ENCODE measurements at regions not wholly inside any gene's neighbourhood (a gene's known extent, or its start where the extent isn't known, plus 50 kb on each side); places are given as distances from the start of the nearest gene placed in this dataset.

DNA sequence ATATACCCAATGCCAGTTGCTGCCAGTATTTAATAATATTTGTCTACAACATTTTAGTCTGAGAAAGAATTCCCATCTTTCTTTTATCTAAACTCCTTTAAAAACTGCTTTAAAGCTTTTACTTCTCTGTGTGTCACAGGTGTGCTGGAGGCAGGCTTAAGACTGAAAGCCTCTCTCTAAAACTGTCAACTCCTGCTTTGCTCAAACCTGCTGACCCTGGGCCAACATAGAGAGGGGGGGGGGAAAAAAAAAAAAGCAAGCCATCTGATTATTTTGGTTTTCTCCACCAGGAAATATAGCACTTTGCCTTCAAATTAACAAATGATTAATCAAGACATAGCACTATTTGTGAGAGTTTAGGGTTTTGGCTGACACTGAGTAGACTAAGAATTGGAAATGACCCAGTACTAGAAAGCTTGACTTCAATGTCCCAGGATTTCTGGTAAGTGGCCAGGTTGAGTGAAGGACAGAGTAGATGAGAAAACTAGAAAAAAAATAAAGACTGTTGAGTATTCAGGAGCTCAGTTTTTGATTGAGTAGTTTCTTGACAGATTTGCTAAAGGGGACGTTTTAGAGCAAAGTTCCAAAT is 357.0 kb upstream of the FLRT2 start:
- H3K4me2 ChIP-seq (ENCODE audit: low read length), result no peak overlapping the region
- TF ChIP-seq EZH2phosphoT487 (IDR thresholded peaks at IDR 0.05; ENCODE audit: borderline replicate concordance, low read depth, low read length), result no peak
- TF ChIP-seq, protein P1, sequence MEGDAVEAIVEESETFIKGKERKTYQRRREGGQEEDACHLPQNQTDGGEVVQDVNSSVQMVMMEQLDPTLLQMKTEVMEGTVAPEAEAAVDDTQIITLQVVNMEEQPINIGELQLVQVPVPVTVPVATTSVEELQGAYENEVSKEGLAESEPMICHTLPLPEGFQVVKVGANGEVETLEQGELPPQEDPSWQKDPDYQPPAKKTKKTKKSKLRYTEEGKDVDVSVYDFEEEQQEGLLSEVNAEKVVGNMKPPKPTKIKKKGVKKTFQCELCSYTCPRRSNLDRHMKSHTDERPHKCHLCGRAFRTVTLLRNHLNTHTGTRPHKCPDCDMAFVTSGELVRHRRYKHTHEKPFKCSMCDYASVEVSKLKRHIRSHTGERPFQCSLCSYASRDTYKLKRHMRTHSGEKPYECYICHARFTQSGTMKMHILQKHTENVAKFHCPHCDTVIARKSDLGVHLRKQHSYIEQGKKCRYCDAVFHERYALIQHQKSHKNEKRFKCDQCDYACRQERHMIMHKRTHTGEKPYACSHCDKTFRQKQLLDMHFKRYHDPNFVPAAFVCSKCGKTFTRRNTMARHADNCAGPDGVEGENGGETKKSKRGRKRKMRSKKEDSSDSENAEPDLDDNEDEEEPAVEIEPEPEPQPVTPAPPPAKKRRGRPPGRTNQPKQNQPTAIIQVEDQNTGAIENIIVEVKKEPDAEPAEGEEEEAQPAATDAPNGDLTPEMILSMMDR (conservative IDR thresholded peaks at IDR 0.05; ENCODE audit: low read length), result no peak
- H3K9me2 ChIP-seq (ENCODE audit: insufficient read depth, low read length), result no peaks in the 10 kb centered on the region
- ChIA-PET CTCF (ENCODE audit: unreplicated experiment) (no interaction called here), POLR2A (interaction anchor here (0.7 kb wide), 1 partner anchor 135 kb away, joined by 3 read pairs; no protein-coding TSS in a partner anchor)
- no peak overlapping the region for H3K4me3 ChIP-seq (ENCODE audit: low read depth, low read length, poor library complexity, severe bottlenecking)
- DNase-seq (ENCODE audit: low spot score), result no peak
- no peaks in the 10 kb centered on the region for H3K4me1 ChIP-seq (ENCODE audit: insufficient read depth, low read length, poor library complexity, severe bottlenecking)
- H4K20me1 ChIP-seq (ENCODE audit: insufficient read depth, low read length), result no peaks in the 10 kb centered on the region
- H3K36me3 ChIP-seq (ENCODE audit: insufficient read depth, low read length), result no peaks in the 10 kb centered on the region
- no peak overlapping the region for H3K27ac ChIP-seq (ENCODE audit: low read depth, low read length, poor library complexity, severe bottlenecking)
- H2AFZ ChIP-seq (ENCODE audit: low read length), result no peak overlapping the region
- no peaks in the 10 kb centered on the region for H3K9me3 ChIP-seq (ENCODE audit: low read length)
- intact Hi-C loops (cut with micrococcal nuclease; ENCODE audit: unreplicated experiment), result no loop called here
- no TSS peak for BruUV-seq (replicated peaks)
- no peaks in the 10 kb centered on the region for H3K79me2 ChIP-seq (ENCODE audit: insufficient read depth, low read depth, low read length)

DNA sequence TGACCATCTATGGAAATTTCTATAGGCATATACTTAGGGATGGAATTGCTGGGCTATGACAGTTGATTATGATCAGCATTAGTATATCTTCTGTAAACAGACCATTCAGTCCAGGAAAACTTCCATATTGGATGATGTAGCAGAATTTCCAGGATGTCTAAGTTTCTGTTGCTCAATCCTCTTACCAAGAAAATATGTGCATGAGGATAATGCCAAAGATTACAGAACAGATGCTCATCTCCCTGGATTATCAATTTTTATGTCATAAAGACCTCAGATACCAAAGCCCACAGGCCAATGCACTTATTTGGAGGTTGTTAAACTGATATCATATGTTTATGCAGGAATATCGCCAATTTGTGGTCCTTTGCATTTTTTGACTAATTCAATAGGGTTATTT is 354.4 kb upstream of the FLRT2 start:
- Histone ChIP-seq H3K79me2 (ENCODE audit: insufficient read depth, low read depth, low read length) (no peaks in the 10 kb centered on the region), H3K4me2 (ENCODE audit: low read length) (no peak overlapping the region), H3K36me3 (ENCODE audit: insufficient read depth, low read length) (no peaks in the 10 kb centered on the region), H3K9me2 (ENCODE audit: insufficient read depth, low read length) (no peaks in the 10 kb centered on the region), H3K4me3 (ENCODE audit: low read depth, low read length, poor library complexity, severe bottlenecking) (no peak overlapping the region), H3K4me1 (ENCODE audit: insufficient read depth, low read length, poor library complexity, severe bottlenecking) (no peaks in the 10 kb centered on the region), H2AFZ (ENCODE audit: low read length) (no peak overlapping the region), H4K20me1 (ENCODE audit: insufficient read depth, low read length) (no peaks in the 10 kb centered on the region), H3K27ac (ENCODE audit: low read depth, low read length, poor library complexity, severe bottlenecking) (no peak overlapping the region), H3K9me3 (ENCODE audit: low read length) (no peaks in the 10 kb centered on the region)
- DNase-seq (ENCODE audit: low spot score), result no peak
- BruUV-seq (replicated peaks), result no TSS peak
- ChIA-PET POLR2A (no interaction called here), CTCF (ENCODE audit: unreplicated experiment) (no interaction called here)
- intact Hi-C loops (cut with micrococcal nuclease; ENCODE audit: unreplicated experiment), result no loop called here
- TF ChIP-seq, protein P1 (conservative IDR thresholded peaks at IDR 0.05; ENCODE audit: low read length), result no peak
- TF ChIP-seq EZH2phosphoT487 (IDR thresholded peaks at IDR 0.05; ENCODE audit: borderline replicate concordance, low read depth, low read length), result no peak

DNA sequence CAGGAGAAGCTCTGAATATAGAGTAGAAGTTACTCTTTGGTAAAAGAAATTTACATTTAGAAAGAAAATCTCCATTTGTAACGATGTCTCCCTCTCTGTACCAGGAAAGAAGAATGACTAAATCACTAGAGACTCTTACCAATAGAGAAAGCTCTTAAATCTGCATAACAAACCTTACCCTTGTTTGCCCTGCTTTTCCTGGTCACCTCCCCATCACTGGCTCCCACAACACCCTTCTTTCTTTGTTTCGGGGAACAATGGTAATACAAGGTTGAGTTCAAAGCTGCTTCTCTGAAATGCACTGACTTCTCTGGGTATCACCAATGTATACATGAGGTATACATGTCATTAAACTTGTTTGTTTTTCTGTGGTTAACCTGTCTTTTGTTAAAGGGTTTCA is 351.1 kb upstream of the FLRT2 start:
- no peak overlapping the region for H3K4me2 ChIP-seq (ENCODE audit: low read length)
- H3K9me2 ChIP-seq (ENCODE audit: insufficient read depth, low read length), result no peaks in the 10 kb centered on the region
- intact Hi-C loops (cut with micrococcal nuclease; ENCODE audit: unreplicated experiment), result no loop called here
- no peaks in the 10 kb centered on the region for H4K20me1 ChIP-seq (ENCODE audit: insufficient read depth, low read length)
- DNase-seq (ENCODE audit: low spot score), result no peak
- BruUV-seq (replicated peaks), result no TSS peak
- H2AFZ ChIP-seq (ENCODE audit: low read length), result no peak overlapping the region
- ChIA-PET POLR2A (interaction anchor here (0.8 kb wide), 1 partner anchor 83 kb away, joined by 4 read pairs; no protein-coding TSS in a partner anchor), CTCF (ENCODE audit: unreplicated experiment) (no interaction called here)
- H3K36me3 ChIP-seq (ENCODE audit: insufficient read depth, low read length), result no peaks in the 10 kb centered on the region
- H3K79me2 ChIP-seq (ENCODE audit: insufficient read depth, low read depth, low read length), result no peaks in the 10 kb centered on the region
- H3K4me1 ChIP-seq (ENCODE audit: insufficient read depth, low read length, poor library complexity, severe bottlenecking), result no peaks in the 10 kb centered on the region
- H3K9me3 ChIP-seq (ENCODE audit: low read length), result no peaks in the 10 kb centered on the region
- no peak overlapping the region for H3K4me3 ChIP-seq (ENCODE audit: low read depth, low read length, poor library complexity, severe bottlenecking)
- H3K27ac ChIP-seq (ENCODE audit: low read depth, low read length, poor library complexity, severe bottlenecking), result no peak overlapping the region
- TF ChIP-seq EZH2phosphoT487 (IDR thresholded peaks at IDR 0.05; ENCODE audit: borderline replicate concordance, low read depth, low read length), result no peak
- TF ChIP-seq, protein P1 (conservative IDR thresholded peaks at IDR 0.05; ENCODE audit: low read length), result no peak

All from OCI-LY7 (cell line).